ENCODE measurements at regions not wholly inside any gene's neighbourhood (a gene's known extent, or its start where the extent isn't known, plus 50 kb on each side); places are given as distances from the start of the nearest gene placed in this dataset.

- no peak for TF ChIP-seq CTCF (IDR thresholded peaks at IDR 0.05)
- TF ChIP-seq EP300 (IDR thresholded peaks at IDR 0.05), result no peak
- TF ChIP-seq POLR2AphosphoS5 (IDR thresholded peaks at IDR 0.05), result no peak
- Histone ChIP-seq H3K36me3 (no peaks in the 10 kb centered on the region), H3K9me3 (no peaks in the 10 kb centered on the region), H3K4me3 (no peak overlapping the region), H3K4me1 (no peaks in the 10 kb centered on the region), H3K27ac (no peak overlapping the region), H3K27me3 (no peaks in the 10 kb centered on the region)
- DNase-seq (ENCODE audit: low spot score in 2 of 2), result no peak
- 74% methylated on average over 3 of the region's 3 CpGs for WGBS
These were observed 411.4 kb upstream of the SOX9 start for GRCh38 chr17:71709271-71709890.

GRCh38 chr17:71709946-71710345 is 410.9 kb upstream of the SOX9 start:
- no peaks in the 10 kb centered on the region for H3K4me1 ChIP-seq
- no peak overlapping the region for H3K4me3 ChIP-seq
- WGBS, result 79% methylated on average over 4 of the region's 4 CpGs
- H3K27me3 ChIP-seq, result no peaks in the 10 kb centered on the region
- H3K27ac ChIP-seq, result no peak overlapping the region
- H3K36me3 ChIP-seq, result no peaks in the 10 kb centered on the region
- H3K9me3 ChIP-seq, result no peaks in the 10 kb centered on the region
- no peak for DNase-seq (ENCODE audit: low spot score in 2 of 2)
- TF ChIP-seq EP300 (IDR thresholded peaks at IDR 0.05), result no peak
- no peak for TF ChIP-seq POLR2A (IDR thresholded peaks at IDR 0.05)

GRCh38 chr17:71710816-71711215 is 410.0 kb upstream of the SOX9 start:
- Histone ChIP-seq H3K36me3 (no peaks in the 10 kb centered on the region), H3K4me3 (no peak overlapping the region), H3K27ac (no peak overlapping the region), H3K4me1 (no peaks in the 10 kb centered on the region), H3K27me3 (no peaks in the 10 kb centered on the region), H3K9me3 (no peaks in the 10 kb centered on the region)
- TF ChIP-seq CTCF (IDR thresholded peaks at IDR 0.05) (no peak), POLR2A (IDR thresholded peaks at IDR 0.05) (no peak), EP300 (IDR thresholded peaks at IDR 0.05) (no peak), POLR2AphosphoS5 (IDR thresholded peaks at IDR 0.05) (no peak)
- 74% methylated on average over 1 of the region's 1 CpG for WGBS
- DNase-seq (ENCODE audit: low spot score in 2 of 2), result no peak

GRCh38 chr17:71713846-71714245 is 407.0 kb upstream of the SOX9 start:
- H3K27ac ChIP-seq, result no peak overlapping the region
- no peak for DNase-seq (ENCODE audit: low spot score in 2 of 2)
- H3K36me3 ChIP-seq, result no peaks in the 10 kb centered on the region
- 92% methylated on average over 3 of the region's 3 CpGs for WGBS
- H3K27me3 ChIP-seq, result no peaks in the 10 kb centered on the region
- H3K4me3 ChIP-seq, result no peak overlapping the region
- TF ChIP-seq CTCF (IDR thresholded peaks at IDR 0.05), result no peak
- no peak for TF ChIP-seq EP300 (IDR thresholded peaks at IDR 0.05)
- no peak for TF ChIP-seq POLR2A (IDR thresholded peaks at IDR 0.05)
- no peaks in the 10 kb centered on the region for H3K4me1 ChIP-seq
- H3K9me3 ChIP-seq, result no peaks in the 10 kb centered on the region

- TF ChIP-seq POLR2A (IDR thresholded peaks at IDR 0.05) (no peak), CTCF (IDR thresholded peaks at IDR 0.05) (no peak), EP300 (IDR thresholded peaks at IDR 0.05) (no peak), POLR2AphosphoS5 (IDR thresholded peaks at IDR 0.05) (no peak)
- no peak for DNase-seq (ENCODE audit: low spot score in 2 of 2)
- Histone ChIP-seq H3K36me3 (no peaks in the 10 kb centered on the region), H3K4me1 (no peaks in the 10 kb centered on the region), H3K4me3 (no peak overlapping the region), H3K9me3 (no peaks in the 10 kb centered on the region), H3K27ac (no peak overlapping the region), H3K27me3 (no peaks in the 10 kb centered on the region)
- WGBS, result 74% methylated on average over 2 of the region's 2 CpGs
These were observed 396.5 kb upstream of the SOX9 start for GRCh38 chr17:71724339-71724738.

- WGBS, result 59% methylated on average over 3 of the region's 3 CpGs
- Histone ChIP-seq H3K27me3 (no peaks in the 10 kb centered on the region), H3K36me3 (no peaks in the 10 kb centered on the region), H3K27ac (no peak overlapping the region), H3K4me1 (no peaks in the 10 kb centered on the region), H3K4me3 (no peak overlapping the region), H3K9me3 (no peaks in the 10 kb centered on the region)
- DNase-seq (ENCODE audit: low spot score in 2 of 2), result no peak
- TF ChIP-seq POLR2A (IDR thresholded peaks at IDR 0.05) (no peak), CTCF (IDR thresholded peaks at IDR 0.05) (no peak), EP300 (IDR thresholded peaks at IDR 0.05) (no peak), POLR2AphosphoS5 (IDR thresholded peaks at IDR 0.05) (no peak)
These were observed 395.0 kb upstream of the SOX9 start for GRCh38 chr17:71725811-71726210.
